ENCODE measurements at regions not wholly inside any gene's neighbourhood (a gene's known extent, or its start where the extent isn't known, plus 50 kb on each side); places are given as distances from the start of the nearest gene placed in this dataset.

GRCh38 chr6:87860902-87861301 lies 158.9 kb upstream of the AKIRIN2 start:
- no peak for TF ChIP-seq POLR2AphosphoS5 (IDR thresholded peaks at IDR 0.05; ENCODE audit: insufficient read depth, low read depth, low read length)
- TF ChIP-seq POLR2A (IDR thresholded peaks at IDR 0.05; ENCODE audit: low read depth, low read length), result no peak
- TF ChIP-seq CTCF (IDR thresholded peaks at IDR 0.05; ENCODE audit: extremely low read depth in 1 of 2, insufficient read depth in 1 of 2, low read depth in 1 of 2, low read length in 2 of 2), result no peak
- TF ChIP-seq GATA2 (IDR thresholded peaks at IDR 0.05; ENCODE audit: insufficient read depth, insufficient read length, low read depth, low read length), result no peak
- no peak for TF ChIP-seq EZH2 (IDR thresholded peaks at IDR 0.05; ENCODE audit: borderline replicate concordance, low read depth, low read length, severe bottlenecking)
